GM18519 (cell line): ENCODE measurements at regions not wholly inside any gene's neighbourhood (a gene's known extent, or its start where the extent isn't known, plus 50 kb on each side); places are given as distances from the start of the nearest gene placed in this dataset.

ENCODE experiments used
- ATAC-seq: cut with Tn5 transposase; IDR thresholded peaks from one replicate; pipeline ENCODE4 v1.9.1; 2021; ENCODE audit warnings: mild to moderate bottlenecking, moderate library complexity; ENCODE audit not compliant: unreplicated experiment, low FRiP score

- no peak for ATAC-seq
Observed at GRCh38 chr2:163462993-163463392, 272.8 kb downstream of the FIGN start.

- no peak for ATAC-seq
Observed at GRCh38 chr2:163459986-163460385, 275.8 kb downstream of the FIGN start.

- ATAC-seq: no peak
Observed at GRCh38 chr2:163456953-163457743, 278.7 kb downstream of the FIGN start.

- no peak for ATAC-seq
Observed at GRCh38 chr2:163455815-163456214, 280.0 kb downstream of the FIGN start.

- no peak for ATAC-seq
Observed at GRCh38 chr2:163453920-163454319, 281.9 kb downstream of the FIGN start.

GRCh38 chr2:163441603-163442002 is 294.2 kb downstream of the FIGN start:
- no peak for ATAC-seq

GRCh38 chr2:163436963-163437362 is 298.8 kb downstream of the FIGN start:
- no peak for ATAC-seq

- no peak for ATAC-seq
Observed at GRCh38 chr2:163428187-163428586, 307.6 kb downstream of the FIGN start.

- ATAC-seq: no peak
Observed at GRCh38 chr2:163420604-163421003, 315.2 kb downstream of the FIGN start.

- no peak for ATAC-seq
Observed at GRCh38 chr2:163419000-163419830, 316.6 kb downstream of the FIGN start.

- peak; percentile 91 for ATAC-seq
Observed at GRCh38 chr2:163417596-163418337, 318.0 kb downstream of the FIGN start.

GRCh38 chr2:163414121-163414520 is 321.7 kb downstream of the FIGN start:
- ATAC-seq: no peak

GRCh38 chr2:163407296-163407695 is 328.5 kb downstream of the FIGN start:
- ATAC-seq: no peak

GRCh38 chr2:163405298-163405697 is 330.5 kb downstream of the FIGN start:
- ATAC-seq: no peak

GRCh38 chr2:163401481-163401880 is 334.3 kb downstream of the FIGN start:
- ATAC-seq: no peak

GRCh38 chr2:163397451-163397850 is 338.4 kb downstream of the FIGN start:
- ATAC-seq: no peak

GRCh38 chr2:163395602-163396001 is 340.2 kb downstream of the FIGN start:
- no peak for ATAC-seq

GRCh38 chr2:163389838-163390237 is 346.0 kb downstream of the FIGN start:
- no peak for ATAC-seq

GRCh38 chr2:163375472-163375871 is 360.3 kb downstream of the FIGN start:
- no peak for ATAC-seq

- ATAC-seq: no peak
Observed at GRCh38 chr2:163375070-163375469, 360.7 kb downstream of the FIGN start.

- ATAC-seq: no peak
Observed at GRCh38 chr2:163374282-163374681, 361.5 kb downstream of the FIGN start.
